Esophagus muscularis mucosa (tissue), 4 donors: ENCODE measurements at regions not wholly inside any gene's neighbourhood (a gene's known extent, or its start where the extent isn't known, plus 50 kb on each side); places are given as distances from the start of the nearest gene placed in this dataset.

Experiments used
- CTCF ChIP-seq, 3 experiments: fragments of 200-600 bp in 2 of 3; fragments of 450-650 bp in 1 of 3; sonication (generic) in 2 of 3; IDR thresholded peaks; one replicate each; pipeline ENCODE4 v1.5.1; 2017 to 2019; ENCODE audit warnings: antibody characterized with exemption in 3 of 3, mild to moderate bottlenecking in 2 of 3, moderate library complexity in 1 of 3
- EP300 ChIP-seq: sonication (generic); formaldehyde crosslinking; IDR thresholded peaks from one replicate; pipeline ENCODE4 v1.6.1; 2017; ENCODE audit warnings: antibody characterized with exemption
- POLR2A ChIP-seq: fragments of 450-650 bp; IDR thresholded peaks from one replicate; pipeline ENCODE4 v1.6.1; 2017; ENCODE audit warnings: antibody characterized with exemption, moderate library complexity, mild to moderate bottlenecking, low read depth
- POLR2AphosphoS5 ChIP-seq, 2 donors: sonication (generic); formaldehyde crosslinking; IDR thresholded peaks; one replicate each; pipeline ENCODE4 v1.6.1; 2017; ENCODE audit warnings: antibody characterized with exemption in 2 of 2

GRCh38 chr6:145283856-145284255 is 451.5 kb downstream of the EPM2A start:
- TF ChIP-seq CTCF (IDR thresholded peaks at IDR 0.05), result no peak
- no peak for TF ChIP-seq POLR2AphosphoS5 (IDR thresholded peaks at IDR 0.05)
- TF ChIP-seq POLR2A, result no peak
- TF ChIP-seq EP300, result no peak
